Mucosa of descending colon (tissue), 3 donors: ENCODE measurements at regions not wholly inside any gene's neighbourhood (a gene's known extent, or its start where the extent isn't known, plus 50 kb on each side); places are given as distances from the start of the nearest gene placed in this dataset.

ENCODE experiments used
- ATAC-seq: fragments of 200-7000 bp; cut with Tn5 transposase; one replicate; pipeline ENCODE4 v1.9.1; 2020; ENCODE audit warnings: mild to moderate bottlenecking, moderate library complexity
- DNase-seq, 3 donors: peaks; one replicate each; pipeline ENCODE4 v3.0.0-alpha.2; 2020
- H3K36me3 ChIP-seq: fragments of 200-600 bp; one replicate; pipeline ENCODE4 v1.8.0; 2021; ENCODE audit warnings: low read depth, mild to moderate bottlenecking
- H3K4me1 ChIP-seq: fragments of 200-600 bp; one replicate; pipeline ENCODE4 v1.8.0; 2021; ENCODE audit warnings: low read depth, mild to moderate bottlenecking
- H3K4me3 ChIP-seq: fragments of 200-600 bp; one replicate; pipeline ENCODE4 v1.8.0; 2021; ENCODE audit warnings: mild to moderate bottlenecking
- H3K9me3 ChIP-seq: fragments of 200-600 bp; one replicate; pipeline ENCODE4 v1.8.0; 2021; ENCODE audit warnings: mild to moderate bottlenecking
- CTCF ChIP-seq: fragments of 200-600 bp; IDR thresholded peaks from one replicate; pipeline ENCODE4 v1.8.0; 2022; ENCODE audit warnings: antibody characterized with exemption, mild to moderate bottlenecking
- intact Hi-C, 2 donors: fragments of 100-400 bp; cut with DNase I in 1 of 2; cut with micrococcal nuclease in 1 of 2; formaldehyde crosslinking; loops; one replicate each; pipeline versions ENCODE4 v1.11.0 to v1.11.1; 2022; cut with DNase I, micrococcal nuclease
- donor health status: DM: no; HTN: no; CAD: no; lungs with moderate emphysema.
- donor health status: DM: no; HTN: no; CAD: no.
- donor health status: DM: no; HTN: yes; CAD: no.

- H3K4me1 ChIP-seq, result no peaks in the 10 kb centered on the region
- TF ChIP-seq CTCF, result no peak
- intact Hi-C loops, result no loop called here
- H3K4me3 ChIP-seq, result no peak overlapping the region
- no peak for ATAC-seq
- H3K9me3 ChIP-seq, result no peaks in the 10 kb centered on the region
- no peak for DNase-seq
- no peaks in the 10 kb centered on the region for H3K36me3 ChIP-seq
Measured at GRCh38 chr7:46189255-46189790, 268.3 kb upstream of the IGFBP3 start.

- TF ChIP-seq CTCF, result no peak
- no peaks in the 10 kb centered on the region for H3K4me1 ChIP-seq
- H3K36me3 ChIP-seq, result no peaks in the 10 kb centered on the region
- no peaks in the 10 kb centered on the region for H3K9me3 ChIP-seq
- intact Hi-C loops, result no loop called here
- H3K4me3 ChIP-seq, result no peak overlapping the region
- ATAC-seq (no peak), DNase-seq (no peak)
Measured at GRCh38 chr7:46186131-46186530, 265.1 kb upstream of the IGFBP3 start.

GRCh38 chr7:46179061-46179610 is 258.1 kb upstream of the IGFBP3 start:
- no peak overlapping the region for H3K4me3 ChIP-seq
- no peaks in the 10 kb centered on the region for H3K9me3 ChIP-seq
- intact Hi-C loops, result no loop called here
- TF ChIP-seq CTCF, result no peak
- ATAC-seq (no peak), DNase-seq (no peak)
- no peaks in the 10 kb centered on the region for H3K36me3 ChIP-seq
- H3K4me1 ChIP-seq, result no peaks in the 10 kb centered on the region

- TF ChIP-seq CTCF, result no peak
- intact Hi-C loops, result no loop called here
- Histone ChIP-seq H3K9me3 (no peaks in the 10 kb centered on the region), H3K4me1 (no peaks in the 10 kb centered on the region), H3K36me3 (no peaks in the 10 kb centered on the region), H3K4me3 (no peak overlapping the region)
- DNase-seq (no peak), ATAC-seq (no peak)
Measured at GRCh38 chr7:46178661-46179060, 257.6 kb upstream of the IGFBP3 start.

GRCh38 chr7:46177821-46178220 is 256.7 kb upstream of the IGFBP3 start:
- intact Hi-C loops, result no loop called here

More at GRCh38 chr7:46177821-46178220, 256.7 kb upstream of the IGFBP3 start:
- Histone ChIP-seq H3K9me3 (no peaks in the 10 kb centered on the region), H3K4me3 (no peak overlapping the region), H3K36me3 (no peaks in the 10 kb centered on the region), H3K4me1 (no peaks in the 10 kb centered on the region)
- DNase-seq, result no peak
- ATAC-seq, result no peak
- TF ChIP-seq CTCF, result no peak
